Head of caudate nucleus (tissue), 42 donors: ENCODE measurements at regions not wholly inside any gene's neighbourhood (a gene's known extent, or its start where the extent isn't known, plus 50 kb on each side); places are given as distances from the start of the nearest gene placed in this dataset.

ENCODE experiments used
- DNase-seq, 42 donors: peaks; one replicate each; pipeline versions ENCODE4 v3.0.0 to v3.0.0-alpha.2; 2020 to 2021; ENCODE audit warnings: mixed read lengths in 7 of 42
- intact Hi-C: fragments of 100-400 bp; cut with DNase I; formaldehyde crosslinking; loops from one replicate; pipeline ENCODE4 v1.15.0; 2022

DNA sequence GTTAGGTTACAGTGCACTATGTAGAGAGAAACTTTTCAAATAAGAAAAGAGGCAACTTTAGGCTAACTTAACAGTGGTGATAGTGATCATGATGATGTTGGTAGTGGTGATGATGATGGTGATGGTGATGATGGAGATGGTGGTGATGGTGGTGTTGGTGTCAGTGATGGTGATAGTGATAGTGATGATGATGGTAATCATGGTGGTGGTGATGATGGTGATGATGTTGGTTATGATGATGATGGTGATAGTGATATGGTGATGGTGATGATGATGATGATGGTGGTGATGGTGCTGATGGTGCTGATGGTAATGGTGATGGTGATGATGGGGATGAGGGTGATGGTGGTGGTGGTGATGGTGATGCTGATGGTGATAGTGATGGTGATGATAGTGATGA is 107.4 kb downstream of the DLL1 start:
- intact Hi-C loops = no loop called here
- no peak for DNase-seq

DNA sequence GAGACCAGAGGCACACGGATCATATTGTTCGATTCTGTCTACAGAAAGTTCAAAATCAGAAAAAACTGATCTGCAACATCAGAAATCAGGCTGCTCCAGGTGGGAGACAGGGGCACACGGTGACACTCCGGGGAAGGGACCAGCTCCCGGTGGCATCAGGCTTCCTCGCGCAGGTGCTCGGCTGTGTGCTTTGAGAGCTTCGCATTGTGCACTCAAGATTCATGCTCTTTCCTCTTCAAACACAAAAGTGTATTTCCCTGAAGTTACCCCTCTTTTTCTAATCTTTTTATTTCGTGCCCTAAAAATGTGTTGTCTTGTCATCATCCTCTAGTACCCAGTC is 108.1 kb downstream of the DLL1 start:
- DNase-seq = peak in 4 of 42 donors; percentile 0 to 39 (median 10)
- intact Hi-C loops = no loop called here

DNA sequence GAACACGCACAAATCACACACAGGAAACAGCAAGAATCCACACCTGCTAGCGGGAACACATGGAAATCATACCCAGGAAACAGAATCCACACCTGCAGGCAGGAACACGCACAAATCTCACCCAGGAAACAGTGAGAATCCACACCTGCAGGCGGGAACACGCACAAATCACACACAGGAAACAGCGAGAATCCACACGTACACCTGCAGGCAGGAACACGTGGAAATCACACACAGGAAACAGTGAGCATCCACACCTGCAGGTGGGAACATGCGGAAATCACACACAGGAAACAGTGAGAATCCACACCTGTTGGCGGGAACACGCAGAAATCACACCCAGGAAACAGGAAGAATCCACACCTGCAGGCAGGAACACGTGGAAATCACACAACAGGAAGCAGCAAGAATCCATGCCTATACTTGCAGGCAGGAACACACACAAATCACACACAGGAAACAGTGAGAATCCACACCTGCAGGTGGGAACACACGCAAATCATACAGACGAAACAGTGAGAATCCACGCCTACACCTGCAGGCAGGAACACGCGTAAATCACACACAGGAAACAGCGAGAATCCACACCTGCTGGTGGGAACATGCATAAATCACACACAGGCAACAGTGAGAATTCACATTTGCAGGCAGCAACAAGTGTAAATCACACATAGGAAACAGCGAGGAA is 108.6 kb downstream of the DLL1 start:
- intact Hi-C loops = no loop called here
- peak in 5 of 42 donors; percentile 6 to 31 (median 15) for DNase-seq

DNA sequence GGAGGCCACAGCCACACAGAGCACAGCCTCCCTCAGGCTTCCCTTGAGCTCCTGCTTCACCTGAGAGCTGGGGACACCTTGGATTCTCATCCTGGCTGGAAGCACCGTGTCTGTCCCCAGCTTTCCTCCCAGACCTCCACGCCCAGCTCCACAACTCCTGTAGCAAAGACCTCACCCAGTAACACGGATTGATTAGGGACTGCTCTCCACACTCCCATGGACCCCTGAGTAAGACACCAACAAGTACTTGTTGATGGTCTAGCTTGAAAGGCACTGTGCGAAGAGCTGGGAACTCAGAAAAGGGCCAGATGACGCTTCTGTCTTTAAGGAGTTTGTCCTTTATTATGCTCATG is 109.6 kb downstream of the DLL1 start:
- intact Hi-C loops = no loop called here
- peak in 1 of 42 donors; percentile 1 for DNase-seq

DNA sequence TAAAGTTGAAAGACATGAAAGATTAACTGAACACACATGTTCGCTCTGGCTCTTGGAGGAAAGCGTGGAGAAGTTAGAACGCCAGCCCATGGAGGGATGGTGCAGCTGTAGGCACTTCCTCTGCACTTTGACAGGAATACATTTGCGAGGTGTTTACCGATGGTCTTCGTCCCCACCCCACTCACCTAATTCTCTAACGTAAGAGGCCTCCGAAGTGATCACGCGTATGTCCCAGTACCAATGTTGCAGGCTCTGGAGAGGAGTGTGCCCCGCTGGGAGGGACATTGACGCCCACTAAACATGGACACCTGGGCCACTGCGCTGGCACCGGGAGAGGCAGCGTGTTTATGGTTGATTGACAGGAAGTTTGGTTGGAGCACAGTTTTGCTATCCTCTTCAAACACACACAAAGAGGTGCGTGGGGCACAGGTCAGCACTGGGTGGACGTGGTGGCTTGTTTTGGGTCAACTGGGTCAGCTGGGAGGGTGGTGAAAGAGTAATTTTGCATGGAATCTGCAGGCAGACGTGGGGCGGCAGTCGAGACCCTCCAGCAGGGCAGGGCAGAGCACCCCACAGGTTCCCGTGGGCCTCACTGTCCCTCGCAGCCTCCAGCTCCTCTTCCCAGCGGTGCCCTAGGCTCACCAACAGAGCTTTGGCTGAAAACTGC is 110.1 kb downstream of the DLL1 start:
- intact Hi-C loops = no loop called here
- peak in 4 of 42 donors; percentile 5 to 27 (median 16) for DNase-seq

DNA sequence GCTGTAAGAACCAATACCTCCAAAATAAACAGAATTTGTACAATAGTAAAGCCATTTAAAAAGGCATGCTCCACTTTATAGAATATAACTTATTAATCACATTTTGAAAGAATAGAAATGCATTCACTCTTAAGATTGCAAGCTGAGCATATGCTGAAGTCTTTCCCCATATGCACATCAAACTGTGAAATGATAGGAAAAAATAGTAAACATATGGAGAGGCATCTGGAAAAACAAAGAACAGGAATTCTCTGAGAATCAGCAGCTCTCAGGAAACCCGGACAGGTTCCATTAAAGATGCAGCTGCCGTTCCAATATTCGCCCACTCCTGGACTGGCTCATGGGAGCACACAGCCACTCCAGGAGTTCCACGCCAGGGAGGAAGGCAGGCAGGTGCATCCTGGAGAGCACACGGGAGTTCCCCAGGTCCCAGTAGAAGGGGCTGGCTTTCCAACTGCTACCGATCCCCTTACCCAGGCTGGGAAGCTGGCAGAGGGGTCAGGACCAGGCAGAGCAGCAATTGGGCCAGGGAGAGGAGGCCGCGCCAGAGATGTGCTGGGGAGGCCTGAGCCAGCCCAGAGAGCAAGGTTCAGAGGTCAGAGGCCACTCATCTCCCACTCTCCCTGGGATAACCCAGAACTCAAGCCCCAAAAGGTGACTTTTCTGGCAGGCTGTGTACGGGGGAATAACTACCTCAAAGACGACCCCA is 111.1 kb downstream of the DLL1 start:
- intact Hi-C loops = loop anchor here (10.0 kb wide), 1 partner anchor 115 kb away; the partner anchor contains the start of gene DLL1
- DNase-seq = peak in 7 of 42 donors; percentile 0 to 38 (median 10)

DNA sequence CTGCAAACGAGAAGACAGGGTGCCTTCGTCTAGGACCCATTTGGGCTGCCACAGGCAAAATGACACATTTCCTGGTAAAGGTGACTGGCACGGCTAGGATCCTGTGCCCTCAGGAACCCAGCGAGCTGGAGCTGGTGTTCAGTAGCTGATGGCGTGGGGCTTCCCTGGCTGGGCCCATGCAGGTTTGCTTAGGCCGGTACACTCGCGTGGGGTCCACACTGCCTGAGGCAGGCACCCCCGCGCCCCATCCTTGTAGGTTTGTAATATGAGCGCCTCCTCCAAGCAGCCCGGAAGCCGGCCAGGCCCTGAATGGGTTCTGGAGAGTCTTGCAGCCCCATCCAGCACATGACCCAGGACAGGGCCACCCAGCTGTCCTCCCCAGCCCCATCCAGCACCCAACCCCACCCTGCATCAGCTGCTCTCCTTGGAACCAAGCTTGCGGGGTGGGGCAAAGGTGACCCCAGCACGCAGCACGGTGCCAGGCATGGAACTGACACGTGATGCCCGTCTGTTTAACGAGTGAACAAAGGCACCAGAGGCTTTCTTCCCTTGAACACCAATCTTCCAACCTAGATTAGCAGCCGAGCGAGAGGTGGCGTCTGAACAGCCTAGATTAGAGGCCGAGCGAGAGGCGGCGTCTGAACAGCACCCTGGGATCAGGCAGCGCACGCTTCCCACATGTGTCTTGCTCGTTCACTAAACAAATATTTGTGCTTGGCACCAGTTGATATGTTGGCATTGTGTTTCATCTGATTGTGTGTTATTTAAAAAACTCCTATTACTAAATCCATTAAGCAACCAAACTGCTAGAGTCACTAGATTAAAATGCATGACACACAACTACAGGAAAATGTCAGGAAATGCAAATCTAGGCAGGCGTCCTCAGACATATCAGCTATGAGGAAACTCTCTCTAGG is 112.1 kb downstream of the DLL1 start:
- intact Hi-C loops = loop anchor here (10.0 kb wide), 1 partner anchor 116 kb away; the partner anchor contains the start of gene DLL1
- peak in 17 of 42 donors; percentile 0 to 42 (median 14) for DNase-seq

DNA sequence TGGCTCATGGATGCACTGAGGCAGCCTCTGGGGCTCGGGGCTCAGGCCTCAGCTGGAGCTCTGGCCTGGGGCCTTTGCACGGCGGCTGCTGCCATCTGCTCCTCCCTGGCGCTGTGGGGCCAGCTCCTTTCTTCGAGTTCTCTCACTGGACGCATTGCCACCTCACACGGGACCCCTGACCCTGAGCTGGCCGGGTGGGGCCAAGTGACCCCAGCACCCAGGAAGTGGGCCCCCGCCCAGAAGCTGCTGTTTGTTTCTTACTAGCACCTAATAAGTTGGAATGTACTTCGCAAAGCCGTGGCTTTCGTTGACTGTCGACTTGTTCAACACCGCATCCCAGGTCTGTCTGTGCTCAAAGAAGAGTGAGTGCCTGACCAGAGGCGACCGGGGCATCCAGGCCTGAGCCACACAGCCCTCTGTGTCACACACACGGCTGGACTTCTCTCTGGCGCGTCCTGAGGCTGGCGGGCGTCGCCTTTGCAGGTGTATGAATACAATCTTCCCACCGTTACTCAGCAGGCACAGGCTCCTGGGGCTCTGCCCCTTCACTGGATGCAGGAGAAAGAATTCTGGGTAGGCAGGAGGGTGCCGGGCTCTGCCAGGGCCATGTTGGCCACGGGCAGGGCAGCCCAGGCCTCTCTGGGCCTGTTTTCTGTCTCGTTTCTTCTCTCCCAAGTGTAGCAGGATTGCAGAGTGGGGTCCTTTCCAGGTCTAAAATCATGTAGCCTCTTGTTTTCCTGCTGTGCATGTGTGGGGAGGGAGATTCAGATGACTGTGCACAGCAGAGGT is 112.9 kb downstream of the DLL1 start:
- intact Hi-C loops = loop anchor here (10.0 kb wide), 1 partner anchor 117 kb away; the partner anchor contains the start of gene DLL1
- peak in 19 of 42 donors; percentile 0 to 45 (median 15) for DNase-seq

DNA sequence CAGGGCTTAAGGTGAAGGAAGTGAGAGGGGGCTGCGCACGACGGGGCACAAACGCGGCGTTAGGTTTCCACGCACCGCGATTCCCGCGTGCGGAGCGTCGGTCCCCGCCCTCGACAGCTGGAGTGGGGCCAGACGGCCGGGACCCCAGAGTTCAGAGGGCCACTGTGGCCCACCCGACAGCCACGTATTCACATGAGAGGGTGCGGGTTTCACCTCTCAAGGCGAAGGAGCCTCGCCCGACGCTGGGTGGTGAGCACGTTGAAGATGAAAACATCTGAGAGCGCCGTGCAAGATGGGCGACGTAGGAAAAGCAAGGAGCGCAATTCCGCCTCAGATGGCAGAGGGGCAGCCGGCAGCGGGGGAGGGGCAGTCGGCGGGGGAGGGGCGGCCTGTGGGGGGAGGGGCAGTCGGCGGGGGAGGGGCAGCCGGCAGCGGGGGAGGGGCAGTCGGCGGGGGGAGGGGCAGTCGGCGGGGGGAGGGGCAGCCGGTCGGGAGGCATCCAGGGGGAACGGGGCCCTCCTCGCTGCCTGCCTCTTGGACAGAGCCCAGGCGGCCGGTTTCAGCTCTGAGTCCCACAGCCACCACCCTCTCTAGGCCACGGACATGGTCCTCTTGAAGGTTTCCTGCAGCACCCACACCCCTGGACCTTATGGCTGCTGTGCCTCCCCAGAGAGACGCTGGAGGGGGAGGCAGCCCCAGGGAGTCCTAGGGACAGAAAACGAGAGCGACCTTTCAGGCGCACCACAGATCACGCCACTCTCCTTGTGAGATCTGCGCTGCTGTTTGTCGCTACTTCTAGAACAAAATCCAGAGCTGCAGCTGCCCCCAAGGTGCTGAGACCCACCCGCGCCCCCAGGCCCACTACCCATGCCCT is 113.7 kb downstream of the DLL1 start:
- intact Hi-C loops = loop anchor here (10.0 kb wide), 1 partner anchor 118 kb away; the partner anchor contains the start of gene DLL1
- peak in 17 of 42 donors; percentile 0 to 45 (median 16) for DNase-seq

DNA sequence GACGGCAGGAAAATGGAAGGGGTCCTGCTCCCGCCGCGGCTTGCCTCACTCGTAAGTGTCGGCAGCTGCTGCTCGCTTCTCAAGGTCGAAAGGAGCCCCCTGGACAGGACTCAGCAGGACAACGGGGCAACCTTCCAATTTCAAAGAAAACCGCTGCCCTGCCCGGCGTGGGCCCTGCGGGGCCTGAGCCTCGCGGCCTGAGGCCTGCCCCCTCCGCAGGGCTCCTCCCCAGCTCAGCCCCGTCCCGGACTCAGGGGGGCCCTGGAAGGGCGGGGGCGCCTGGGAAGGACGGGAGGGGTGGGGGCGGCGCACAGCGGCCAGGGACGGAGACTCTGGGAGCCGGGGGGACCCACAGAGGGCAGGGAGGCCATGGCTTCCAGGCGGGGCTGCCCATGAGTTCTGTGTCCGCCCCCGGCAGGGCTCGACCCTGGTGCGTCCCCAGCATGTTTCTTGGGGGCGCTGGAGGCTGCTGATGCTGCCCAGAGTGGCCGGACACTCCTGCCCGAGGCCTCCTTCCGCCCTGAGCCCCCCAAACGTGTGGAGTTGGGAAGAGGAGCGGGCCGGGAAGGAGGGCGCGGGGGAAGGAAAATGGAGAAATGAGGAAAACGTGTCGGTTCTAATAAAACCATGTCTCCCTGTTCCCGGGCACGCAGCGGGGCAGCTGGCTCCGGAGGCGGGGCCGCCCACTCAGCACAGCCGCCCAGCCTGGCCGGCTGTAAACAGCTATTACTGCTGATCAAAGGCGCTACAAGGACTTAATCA is 114.6 kb downstream of the DLL1 start:
- intact Hi-C loops = loop anchor here (10.0 kb wide), 1 partner anchor 118 kb away; the partner anchor contains the start of gene DLL1
- DNase-seq = peak in 18 of 42 donors; percentile 9 to 40 (median 20)

DNA sequence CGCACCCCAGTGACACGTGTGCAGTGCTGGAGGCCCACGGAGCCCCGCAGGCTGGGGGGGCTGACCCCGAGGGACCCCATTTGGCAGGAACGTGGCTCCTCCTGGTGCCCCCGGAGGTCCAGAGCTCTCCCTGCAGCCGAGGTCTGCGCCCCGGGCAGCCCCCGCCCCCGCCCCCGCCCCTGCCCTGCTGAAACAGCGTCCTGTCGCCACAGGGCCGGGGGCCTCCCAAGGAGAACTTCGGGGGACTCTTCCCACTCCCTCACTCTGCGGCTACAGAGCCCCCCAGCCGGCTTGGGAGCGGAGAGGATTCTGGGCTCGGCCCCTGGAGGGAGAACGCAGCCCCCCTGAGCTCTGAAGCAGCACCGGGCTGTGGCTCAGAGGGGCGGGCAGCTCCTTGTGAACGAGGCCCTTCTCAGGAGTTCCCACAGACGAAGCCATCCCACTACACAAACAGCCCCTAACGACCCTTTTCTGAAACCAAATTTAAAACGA is 115.2 kb downstream of the DLL1 start:
- peak in 7 of 42 donors; percentile 1 to 35 (median 12) for DNase-seq
- intact Hi-C loops = loop anchor here (10.0 kb wide), 1 partner anchor 119 kb away; the partner anchor contains the start of gene DLL1

DNA sequence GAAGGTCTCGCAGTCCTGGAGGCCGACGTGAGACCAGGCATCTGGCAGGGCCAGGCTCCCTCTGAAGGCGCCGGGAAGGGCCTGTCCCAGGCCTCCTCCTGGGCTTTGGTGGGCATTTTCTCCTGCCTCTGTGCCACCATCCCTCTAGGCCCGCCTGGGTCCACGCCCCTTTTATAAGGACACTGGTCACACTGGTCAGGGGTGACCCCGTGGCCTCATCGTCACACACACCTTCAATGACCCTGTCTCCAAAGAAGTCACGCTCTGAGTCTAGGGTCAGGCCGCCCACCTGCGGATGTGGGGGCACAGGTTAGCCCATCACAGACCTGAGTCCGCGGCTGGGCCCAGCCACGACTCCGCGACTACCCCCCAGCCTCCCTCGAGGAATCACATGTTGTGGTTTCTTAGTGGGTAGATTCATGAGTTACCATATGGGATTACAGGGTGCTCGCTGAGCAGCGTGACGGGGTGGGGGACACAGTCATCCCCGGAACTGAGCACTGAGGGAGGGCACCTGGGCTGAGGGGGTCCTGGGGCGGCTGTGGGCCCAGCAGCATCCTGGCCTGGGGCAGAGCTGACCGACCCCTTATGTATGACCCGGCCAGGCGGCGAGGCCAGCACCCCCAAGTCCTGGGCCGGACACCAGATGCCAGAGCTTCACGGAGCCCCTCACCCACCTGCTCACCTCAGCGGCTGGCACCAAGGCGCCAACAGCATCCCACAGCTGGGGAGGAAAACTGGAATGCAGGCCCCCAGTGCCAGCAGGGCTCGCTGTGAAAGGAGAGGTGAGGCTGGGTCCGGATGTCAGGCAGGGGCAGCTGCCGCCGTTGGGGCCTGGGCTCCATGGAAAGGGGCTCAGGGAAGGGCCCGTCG is 115.9 kb downstream of the DLL1 start:
- peak in 19 of 42 donors; percentile 1 to 40 (median 14) for DNase-seq
- intact Hi-C loops = loop anchor here (10.0 kb wide), 1 partner anchor 120 kb away; the partner anchor contains the start of gene DLL1

DNA sequence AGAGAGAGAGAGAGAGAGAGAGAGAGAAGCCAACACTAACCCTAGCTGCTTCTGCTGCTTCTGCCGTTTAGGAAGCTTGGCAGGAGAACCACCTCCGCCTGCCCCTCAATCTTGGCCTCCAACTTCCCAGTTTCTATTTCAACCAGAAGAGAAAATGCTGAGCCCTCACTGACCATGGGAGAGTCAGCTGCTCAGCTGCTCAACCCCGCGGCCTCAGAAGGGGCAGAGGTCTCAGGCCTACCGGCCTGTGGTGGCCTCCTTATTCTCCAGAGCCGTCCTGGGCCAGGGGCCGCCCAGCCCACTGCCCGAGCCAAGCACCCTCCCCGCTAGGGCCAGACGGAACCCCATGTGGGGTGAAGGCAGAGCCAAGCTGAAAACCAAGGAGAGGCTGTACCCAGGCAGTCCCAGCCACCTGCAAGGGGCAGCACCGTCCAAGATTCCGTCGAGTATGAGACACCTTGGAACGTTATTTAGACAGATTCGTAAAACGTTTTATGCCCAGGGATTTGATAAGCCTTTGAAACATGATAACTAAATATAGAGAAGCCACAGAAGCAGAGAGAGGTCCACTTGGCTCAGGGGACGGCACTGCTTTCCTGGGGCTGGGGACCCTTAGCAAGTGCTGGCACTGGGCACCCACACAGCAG is 116.6 kb downstream of the DLL1 start:
- peak in 27 of 42 donors; percentile 16 to 62 (median 38) for DNase-seq
- intact Hi-C loops = loop anchor here (10.0 kb wide), 1 partner anchor 121 kb away; the partner anchor contains the start of gene DLL1

DNA sequence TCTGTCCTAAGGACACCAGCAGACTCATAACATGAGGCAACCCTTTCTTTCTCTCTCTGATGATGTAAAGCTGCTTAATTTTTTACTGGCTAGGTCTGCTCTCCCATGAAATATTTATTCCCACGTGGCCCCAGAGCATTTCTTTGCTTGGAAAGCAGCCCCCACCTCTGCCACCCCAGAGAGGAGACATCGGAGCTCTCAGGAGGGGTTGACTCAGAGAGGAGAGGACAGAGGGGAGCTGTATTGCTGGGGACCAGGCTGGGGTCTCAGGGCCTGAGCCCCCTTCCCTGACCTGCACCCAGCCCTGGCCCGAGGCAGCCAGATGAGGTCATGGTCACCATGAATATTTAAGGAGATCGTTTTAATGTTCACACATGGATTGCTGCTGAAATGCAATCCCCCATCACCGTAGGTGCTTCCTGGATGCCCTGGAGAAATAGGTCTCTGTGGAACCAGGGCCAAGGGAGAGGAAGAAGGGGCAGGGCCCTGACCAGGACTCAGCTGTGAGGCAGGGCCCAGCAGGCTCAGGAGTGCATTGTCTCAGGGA is 117.5 kb downstream of the DLL1 start:
- intact Hi-C loops = loop anchor here (10.0 kb wide), 1 partner anchor 121 kb away; the partner anchor contains the start of gene DLL1
- peak in 16 of 42 donors; percentile 0 to 31 (median 12) for DNase-seq
